ENCODE measurements at regions not wholly inside any gene's neighbourhood (a gene's known extent, or its start where the extent isn't known, plus 50 kb on each side); places are given as distances from the start of the nearest gene placed in this dataset.

DNA sequence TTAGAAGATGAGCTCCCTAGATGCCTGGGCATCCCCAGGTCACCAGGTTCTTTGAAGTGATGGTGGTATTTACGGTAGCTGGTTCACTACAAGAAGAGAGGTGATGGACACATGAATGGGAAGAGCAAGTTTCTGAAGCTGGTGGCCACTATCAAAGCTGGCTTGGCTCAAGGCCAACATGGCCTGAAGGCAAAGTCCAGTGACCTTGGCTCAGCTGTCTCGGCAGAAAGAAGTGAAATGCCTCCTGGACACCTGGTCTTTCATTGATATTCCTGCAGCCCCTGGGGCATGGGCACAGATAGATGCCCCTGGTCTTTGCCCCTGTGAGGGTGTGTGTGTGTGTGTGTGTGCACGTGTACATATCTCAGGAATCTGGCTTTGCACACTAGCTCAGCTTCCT lies 441.8 kb upstream of the TMPO start:
- no peak for DNase-seq

DNA sequence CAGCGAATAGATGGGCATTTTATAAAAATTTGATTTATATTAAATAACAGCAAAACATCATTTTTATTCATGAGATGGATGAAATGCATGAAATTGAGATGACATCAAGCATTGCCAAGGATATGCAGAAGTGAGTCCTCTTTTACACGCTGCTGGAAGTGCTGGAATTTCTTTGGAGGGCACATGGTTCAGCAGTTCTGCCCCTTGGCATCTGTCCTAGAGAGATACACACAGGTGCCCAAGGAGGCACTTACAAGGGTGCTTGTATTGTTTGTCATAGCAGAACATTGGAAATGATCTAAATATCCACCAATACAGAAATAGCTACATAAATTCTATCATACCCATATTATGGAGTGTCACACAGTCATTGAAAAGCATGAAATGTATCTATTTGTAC lies 441.1 kb upstream of the TMPO start:
- DNase-seq = no peak

DNA sequence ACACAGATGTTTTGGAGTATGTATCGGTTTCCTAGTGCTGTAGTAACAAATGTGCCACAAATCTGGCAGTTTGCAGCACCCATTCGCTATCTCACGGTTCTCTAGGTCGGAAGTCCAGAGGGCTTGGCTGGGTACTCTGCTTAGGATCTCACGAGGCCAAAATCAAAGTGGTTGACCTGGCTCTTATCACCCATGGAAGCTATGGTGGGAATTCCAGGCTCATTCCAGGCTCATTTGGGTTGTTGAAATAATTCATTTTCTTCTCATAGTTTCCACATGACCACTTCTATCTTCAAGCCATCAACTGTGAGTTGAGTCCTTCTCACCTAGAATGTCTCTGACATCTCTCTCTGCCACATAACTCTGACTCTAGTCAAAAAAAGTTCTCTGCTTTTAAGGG lies 431.0 kb upstream of the TMPO start:
- no peak for DNase-seq

DNA sequence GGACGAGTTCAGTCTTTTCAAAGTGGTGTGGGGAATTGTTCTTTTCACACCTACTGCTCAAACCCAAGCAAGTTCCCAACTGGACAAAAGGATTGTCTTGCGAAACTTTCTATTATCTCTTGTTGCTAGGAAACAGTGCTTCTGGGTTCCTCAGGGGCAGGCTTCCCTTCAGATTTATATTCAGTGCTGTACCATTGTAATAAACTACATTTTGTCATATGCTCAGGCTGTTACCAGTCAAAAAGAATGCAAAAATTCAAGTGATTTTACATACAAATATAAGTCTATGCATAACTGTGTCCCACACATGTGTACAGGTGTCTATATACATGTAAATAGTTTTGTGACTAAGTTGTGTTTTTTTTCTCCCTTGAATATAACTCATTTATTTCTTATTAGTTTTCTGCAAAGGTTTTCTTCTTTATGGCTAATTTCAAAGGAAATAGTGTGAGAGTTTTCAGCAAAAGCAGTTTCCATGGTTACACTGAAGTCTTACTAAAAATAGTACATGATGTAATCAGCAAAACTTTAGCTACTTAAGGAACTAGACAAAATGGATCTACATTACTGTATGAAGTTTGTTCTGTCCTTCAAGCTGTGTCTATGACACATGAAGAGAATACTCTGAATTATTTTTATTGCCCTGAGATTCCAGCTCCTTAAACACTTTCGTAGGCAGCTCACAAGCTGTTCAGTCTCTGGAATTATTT lies 430.2 kb upstream of the TMPO start:
- no peak for DNase-seq

DNA sequence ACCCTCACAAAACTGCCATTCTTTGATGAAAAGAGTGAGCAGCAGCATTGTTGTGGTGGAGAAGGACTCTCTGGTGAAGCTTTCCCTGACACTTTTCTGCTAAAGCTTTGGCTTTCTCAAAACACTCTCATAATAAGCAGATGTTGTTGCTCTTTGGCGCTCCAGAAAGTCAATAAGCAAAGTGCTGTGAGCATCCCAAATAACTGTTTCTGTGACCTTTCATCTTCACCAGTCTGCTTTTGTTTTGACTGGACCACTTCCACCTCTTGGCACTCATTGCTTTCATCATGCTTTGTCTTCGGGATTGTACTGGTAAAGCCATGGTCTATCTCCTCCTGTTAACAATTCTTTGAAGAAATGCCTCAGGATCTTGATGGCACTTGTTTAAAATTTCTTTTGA lies 424.7 kb upstream of the TMPO start:
- DNase-seq = no peak

DNA sequence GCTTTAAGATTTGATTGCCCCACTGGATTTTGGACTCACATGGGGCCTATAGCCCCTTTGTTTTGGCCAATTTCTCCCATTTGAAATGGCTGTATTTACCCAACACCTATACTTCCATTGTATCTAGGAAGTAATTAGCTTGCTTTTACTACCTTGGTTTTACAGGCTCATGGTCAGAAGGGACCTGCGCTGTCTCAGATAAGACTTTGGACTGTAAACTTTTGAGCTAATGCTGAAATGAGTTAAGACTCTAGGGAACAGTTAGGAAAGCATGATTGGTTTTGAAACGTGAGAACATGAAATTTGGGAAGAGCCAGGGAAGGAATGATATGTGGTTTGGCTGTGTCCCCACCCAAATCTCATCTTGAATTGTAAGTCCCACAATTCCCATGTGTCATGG lies 419.0 kb upstream of the TMPO start:
- DNase-seq = no peak

DNA sequence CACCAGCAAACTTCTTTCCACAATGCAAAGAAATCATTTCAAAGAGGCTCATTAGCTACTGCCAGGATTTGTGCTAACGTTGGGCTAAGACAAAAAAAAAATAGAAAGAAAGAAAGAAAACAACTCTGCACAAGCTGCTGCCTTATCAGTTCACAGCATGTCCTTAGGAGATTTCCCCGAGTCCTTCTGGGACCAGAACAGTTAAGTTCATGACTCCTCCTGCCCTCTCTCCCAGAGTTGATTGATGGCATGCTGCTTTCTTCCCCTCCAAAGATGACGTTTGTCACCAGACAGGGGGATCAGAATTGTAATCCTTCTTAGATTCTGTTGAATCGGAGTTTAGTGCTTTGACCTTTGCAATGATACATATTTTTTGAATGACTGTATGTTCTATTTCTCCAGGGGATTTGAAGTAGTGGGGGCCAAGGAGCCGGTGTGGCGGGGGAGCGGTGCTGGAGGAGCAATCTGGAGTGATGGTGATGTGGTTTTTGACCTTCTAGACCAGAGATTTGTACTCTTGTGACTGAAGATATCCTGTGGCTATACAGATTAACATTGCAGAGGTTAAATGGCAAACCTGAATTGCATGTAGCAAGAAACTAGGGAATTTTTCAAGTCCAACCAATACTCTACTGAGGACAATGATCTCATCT lies 409.2 kb upstream of the TMPO start:
- DNase-seq = no peak

DNA sequence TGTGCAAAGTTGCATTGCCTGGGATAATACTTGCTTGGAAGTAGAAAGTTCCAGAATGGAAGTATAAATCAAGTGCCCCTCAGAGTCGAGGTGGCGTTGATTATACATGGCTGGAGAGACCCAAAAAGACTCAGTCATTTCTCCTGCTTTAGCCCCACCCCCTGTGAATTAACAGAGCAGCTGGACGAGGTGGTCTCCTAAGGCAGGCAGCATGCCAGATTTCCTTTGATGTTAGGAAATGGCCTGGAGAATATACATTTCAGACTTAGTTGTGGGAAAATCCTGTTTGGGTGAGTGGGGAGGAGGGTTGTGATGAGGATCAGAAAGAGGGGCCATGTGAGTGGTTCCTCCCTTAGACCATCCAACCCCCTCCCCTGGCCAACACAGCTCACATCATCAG lies 406.1 kb upstream of the TMPO start:
- no peak for DNase-seq

DNA sequence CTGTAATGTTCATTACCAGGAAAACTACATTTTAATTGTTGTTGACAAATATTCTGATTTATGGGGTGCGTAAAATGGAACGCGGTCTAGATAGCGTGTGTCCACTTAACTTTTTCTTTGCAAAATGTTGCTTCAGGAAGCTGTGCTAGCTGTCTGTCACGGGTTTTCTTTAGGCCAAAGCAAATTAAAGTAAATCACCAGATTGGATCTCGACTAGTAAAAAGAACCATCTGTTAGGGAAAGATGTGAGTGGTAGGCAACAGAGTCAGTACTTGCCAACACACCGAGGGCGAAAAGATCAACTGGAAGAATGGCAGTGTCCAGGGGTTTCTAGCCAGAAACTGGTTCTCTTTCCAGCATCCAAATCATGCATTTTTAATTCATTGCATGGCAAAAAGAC lies 404.9 kb upstream of the TMPO start:
- no peak for DNase-seq

DNA sequence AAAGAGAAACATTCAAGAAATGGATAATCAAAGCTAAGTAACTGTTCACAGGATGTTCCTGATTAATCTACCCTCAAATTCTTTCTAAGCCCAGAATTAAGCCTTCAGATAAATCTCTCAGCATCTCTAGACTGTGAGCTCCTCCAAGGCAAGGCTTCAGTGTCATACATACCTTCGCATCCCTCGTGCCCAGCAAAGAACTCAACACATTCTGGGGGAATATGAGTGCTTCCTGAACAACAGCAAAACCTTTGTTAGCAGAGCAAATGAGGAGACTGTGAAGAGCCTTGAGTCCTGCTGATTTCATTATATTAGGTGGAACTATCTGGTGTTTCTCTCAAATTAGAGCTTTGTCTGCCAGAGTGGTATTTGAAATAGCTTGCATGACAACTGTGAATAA lies 401.8 kb upstream of the TMPO start:
- no peak for DNase-seq

DNA sequence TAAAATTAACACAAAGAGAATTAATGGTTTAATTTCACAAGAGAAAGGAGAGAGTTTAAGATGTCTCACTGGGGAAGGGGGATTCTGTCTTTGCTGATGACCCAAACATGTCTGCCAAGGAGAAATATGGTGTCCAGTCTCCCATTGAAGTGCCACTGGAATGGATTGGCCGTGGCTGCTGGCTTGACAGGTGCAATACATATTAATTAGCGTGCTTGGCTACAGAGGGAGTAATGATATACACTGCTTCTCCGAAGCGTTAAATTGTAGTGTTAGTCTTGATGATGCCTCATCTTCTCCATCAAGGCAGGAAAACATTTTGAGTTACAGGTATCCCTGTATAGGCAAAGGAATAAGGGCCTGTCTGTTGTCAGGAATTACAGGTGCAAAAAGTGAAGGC lies 393.4 kb upstream of the TMPO start:
- DNase-seq = no peak

DNA sequence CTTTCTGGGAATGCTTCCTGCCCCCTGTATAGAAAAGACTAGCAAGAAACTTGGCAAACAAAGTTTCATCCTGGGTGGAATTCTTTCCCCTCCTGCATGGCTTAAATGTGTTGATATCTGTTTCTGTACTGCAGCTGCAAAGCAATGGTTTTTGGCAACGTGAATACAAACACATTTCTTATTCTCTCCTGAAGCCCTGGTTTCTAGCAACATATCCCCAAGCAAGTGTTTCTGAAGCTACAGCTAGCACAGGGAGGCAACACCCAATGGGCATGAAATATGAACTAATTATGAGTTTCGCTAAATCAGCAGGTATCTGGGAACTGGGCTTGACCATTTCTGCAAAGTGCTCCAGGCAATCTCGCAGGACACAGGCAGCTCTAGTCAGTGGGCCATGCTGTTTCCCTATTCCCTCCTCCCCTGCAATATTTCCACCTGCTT lies 392.3 kb upstream of the TMPO start:
- no peak for DNase-seq

DNA sequence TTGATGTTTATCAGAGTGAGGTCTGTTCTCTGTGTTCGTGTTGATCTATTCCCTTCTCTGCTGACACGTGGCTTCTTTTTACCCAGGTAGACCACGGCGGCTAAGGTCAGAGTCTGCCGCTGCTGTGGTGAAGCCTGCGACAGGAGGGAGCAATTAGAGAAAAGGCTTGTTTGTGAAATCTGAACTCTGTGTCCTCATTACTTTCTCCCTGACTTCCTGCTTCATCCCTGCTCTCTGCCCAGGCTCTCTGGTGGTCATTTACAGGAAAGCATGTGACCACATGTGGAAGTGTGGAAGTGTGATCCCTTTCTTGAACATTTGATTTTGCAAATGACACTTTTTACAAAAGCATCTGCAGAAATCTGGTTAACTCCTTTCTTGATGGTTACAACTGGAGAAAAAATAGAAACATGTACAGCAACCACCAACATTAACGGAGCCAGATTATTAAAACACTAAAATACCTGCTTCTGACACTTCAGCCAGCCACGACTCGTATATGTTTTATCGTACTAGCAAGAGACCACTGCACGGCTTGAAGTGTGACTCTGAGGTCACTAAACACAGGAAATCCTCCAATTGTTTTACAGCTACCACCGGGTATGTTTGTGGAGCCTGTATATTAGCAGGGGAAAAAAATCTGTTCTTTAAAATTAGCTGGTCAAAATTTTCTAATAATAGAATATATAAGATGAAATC lies 388.6 kb upstream of the TMPO start:
- no peak for DNase-seq

DNA sequence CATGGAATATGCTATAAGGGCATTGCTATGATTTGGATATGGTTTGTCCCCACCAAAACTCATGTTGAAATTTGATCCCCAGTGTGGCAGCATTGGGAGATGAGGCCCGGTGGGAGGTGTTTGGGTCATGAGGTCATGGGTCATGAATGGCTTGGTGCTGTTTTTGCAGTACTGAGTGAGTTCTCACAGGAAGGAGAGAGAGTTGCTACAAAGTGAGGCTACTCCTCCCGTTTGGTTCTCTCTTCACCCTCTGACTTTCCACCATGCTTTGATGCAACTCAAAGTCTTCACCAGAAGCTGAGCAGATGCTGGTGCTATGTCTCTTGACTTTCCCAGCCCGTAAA lies 388.1 kb upstream of the TMPO start:
- no peak for DNase-seq

DNA sequence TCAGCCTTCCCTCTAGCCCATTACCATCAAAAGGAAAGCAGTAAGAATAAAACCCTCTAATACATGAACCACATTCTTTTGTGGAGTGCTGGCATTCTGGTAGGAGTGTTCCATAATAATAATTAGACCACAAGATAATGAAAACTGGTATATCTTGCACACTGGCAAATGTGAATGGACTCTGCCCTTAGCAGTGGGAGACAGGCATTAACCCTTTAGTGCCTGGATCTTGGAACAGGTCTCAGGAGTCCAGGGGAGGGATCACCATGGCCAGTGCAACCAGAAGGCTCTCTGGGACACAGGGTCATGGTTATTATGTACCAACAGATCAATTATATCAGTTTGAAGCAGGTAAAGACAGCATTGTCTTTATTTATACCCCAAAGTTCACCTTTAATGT lies 387.5 kb upstream of the TMPO start:
- no peak for DNase-seq

DNA sequence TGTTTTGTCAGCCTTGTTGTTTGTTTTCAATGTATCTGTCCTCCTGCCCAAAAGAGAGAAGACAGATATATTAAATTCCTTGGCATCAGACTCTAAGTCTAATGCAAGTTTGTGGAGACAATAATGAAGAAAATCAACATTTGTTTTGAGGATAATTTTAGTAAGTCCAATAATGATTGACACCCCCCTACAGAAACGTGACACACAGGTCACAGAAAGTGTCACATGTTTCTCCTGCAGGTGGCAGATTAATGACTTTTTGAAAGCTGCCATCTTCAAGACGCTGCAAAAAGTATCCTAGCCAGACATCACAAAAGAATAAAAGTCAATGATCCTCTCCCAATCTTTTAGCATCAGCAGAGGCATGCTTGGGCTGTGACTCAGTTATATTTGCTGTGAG lies 378.8 kb upstream of the TMPO start:
- no peak for DNase-seq

DNA sequence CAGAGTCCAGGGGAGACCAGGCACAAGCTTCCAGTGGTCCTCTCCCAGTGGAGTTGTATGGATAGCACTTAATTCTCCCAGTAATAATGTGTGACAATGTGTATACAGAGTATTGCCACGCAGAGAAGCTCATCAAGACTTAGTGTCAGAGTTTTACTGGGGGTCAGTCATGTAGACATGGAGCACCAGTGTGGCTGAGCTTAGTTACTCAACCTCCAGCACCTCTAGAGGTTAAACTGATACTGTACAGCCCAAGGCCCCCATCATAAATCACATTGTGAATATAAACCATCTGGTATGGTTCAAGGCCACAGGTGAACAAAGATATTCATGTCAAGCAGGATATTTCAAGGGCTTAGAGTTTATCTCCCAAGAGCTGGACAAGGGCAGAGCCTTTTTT lies 378.1 kb upstream of the TMPO start:
- no peak for DNase-seq

DNA sequence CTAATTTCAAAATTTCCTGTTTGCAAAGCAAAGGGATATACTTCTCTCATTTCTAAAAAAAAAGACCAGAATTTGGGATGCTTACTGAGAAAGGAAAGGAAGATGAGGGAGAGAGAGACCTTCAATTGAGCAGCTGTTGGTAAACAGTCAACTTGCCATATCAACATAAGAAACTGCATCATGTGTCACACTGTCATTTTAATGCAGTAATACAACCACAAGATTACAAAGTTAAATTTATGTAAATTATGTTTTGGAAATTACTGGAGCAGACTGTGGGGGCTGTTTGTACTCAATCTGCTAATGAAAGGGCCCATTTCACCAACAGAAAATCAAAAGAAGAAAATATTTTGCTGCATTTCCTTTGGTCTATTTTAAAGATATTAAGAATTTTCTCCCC lies 370.4 kb upstream of the TMPO start:
- no peak for DNase-seq

DNA sequence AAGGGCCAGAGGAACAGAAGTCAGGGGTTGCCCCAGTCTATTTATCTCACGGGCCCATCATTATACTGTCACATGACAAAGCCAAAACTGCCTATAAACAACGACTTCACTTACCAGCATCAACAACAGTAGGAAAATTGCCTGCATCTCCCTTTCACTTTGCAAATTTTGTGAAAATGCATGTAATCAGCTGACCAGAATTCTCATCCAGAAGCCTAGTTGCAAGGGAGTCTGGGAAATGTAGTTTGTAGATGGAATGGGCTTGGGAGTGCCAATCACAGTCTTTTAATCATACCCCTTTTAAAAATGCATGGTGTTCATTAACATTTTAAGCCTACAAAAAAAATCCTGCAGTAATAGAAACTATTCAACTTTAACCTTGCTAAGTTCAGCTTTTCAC lies 369.3 kb upstream of the TMPO start:
- DNase-seq = no peak

DNA sequence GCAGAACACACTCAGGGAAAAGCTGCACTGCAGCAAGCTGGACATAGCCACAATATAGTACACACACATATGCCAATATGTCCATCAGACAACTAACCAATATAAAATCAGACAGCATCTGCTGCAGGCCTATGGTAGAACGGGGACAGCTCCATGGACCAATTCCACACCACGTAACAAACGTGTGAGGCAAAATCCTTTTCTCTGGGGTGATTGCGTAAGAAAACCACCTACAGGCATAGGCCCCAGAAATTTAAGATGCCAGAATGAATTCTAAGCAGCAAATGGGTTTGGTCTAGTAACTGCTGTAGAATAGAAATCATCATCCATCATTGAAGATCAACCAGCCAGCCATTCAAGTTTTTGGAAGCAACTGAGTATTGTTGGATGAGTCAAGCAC lies 368.9 kb upstream of the TMPO start:
- no peak for DNase-seq

DNA sequence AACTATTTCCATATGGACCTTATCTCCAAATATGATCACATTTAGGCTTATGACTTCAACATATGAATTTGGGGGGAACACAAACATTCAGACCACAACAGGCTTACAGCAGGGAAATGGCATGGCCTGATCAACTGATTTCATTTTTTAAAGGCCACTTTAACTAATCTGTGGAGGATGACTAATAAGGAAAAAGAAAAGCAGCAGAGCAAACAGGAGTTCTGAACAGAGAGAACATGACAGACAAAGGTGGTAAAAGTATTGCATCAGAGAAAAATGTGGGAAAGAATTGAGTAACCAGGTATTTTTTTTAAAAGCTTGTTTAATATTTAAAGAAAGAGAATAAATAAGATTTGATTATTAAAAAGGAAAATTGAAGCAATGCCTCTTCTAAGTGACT lies 366.1 kb upstream of the TMPO start:
- DNase-seq = no peak

DNA sequence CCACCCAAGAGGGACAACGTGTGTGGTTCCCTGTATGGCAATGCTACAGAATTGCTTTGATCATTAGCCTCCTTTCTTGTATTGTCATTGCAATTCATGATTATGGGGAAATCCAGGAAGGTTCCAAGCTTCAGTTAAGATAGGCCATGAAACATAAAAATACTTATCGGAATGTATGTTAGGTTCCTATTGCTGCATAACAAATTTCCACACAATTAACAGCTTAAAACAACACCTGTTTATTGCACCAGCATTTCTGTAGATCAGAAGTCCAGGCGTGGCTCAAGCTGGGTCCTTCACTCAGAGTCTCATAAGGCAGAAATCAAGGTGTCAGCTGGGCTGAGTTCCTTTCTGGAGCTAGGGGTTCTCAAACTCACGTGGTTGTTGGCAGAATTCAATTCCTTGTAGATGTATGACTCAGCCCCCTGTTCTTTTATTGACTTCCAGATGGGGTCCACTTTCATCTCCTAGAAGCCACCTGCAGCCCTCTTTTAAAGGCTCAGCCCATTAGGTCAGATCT lies 365.6 kb upstream of the TMPO start:
- DNase-seq = no peak

DNA sequence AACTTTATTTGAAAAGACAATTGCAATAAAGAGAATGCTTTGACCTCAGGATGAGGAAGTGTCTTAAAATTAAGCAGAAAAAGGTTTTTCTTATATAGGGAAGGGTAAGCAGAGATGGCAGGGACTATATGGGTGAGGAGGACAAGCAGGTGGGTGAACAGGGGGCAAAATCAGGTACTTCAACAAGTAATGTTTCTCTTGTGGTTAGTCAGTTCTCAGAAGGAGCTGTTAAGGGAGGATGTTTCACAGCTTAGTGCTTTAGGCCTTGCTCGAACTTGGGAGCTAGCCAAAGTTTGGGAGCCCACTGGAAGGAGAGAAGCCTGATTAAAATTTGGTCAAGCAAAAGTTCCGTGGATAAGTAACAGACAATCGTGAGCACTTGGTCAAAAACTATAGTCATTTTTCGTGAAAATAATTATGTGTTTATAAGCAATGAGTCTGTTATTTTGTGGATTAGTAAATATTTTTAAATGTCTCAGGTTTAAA lies 364.2 kb upstream of the TMPO start:
- no peak for DNase-seq

DNA sequence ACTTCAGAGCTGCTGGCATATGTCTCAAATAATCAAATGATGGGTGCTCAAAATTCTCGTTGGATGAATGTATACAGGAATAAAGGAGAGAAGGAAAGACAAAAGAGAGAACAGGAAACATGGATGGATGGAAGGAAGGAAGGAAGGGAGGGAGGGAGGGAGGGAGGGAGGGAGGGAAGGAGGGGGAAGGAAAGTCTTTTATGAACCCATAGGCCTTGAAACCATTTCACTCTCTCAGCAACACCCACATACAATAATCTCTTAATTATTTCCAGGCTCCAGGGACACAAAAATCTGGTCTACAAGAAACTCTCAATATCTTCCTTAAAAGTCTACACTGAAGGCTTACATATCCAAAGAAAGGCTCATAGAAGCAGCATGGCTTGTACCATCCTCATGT lies 363.4 kb upstream of the TMPO start:
- DNase-seq = no peak
